A673 (cell line): ENCODE measurements at regions not wholly inside any gene's neighbourhood (a gene's known extent, or its start where the extent isn't known, plus 50 kb on each side); places are given as distances from the start of the nearest gene placed in this dataset.

Experiments
- BruUV-seq: library from RNA; stranded (reverse); fragments of 400-500 nt; replicated peaks from 2 replicates; lab custom pipeline; 2021; lab: Mats Ljungman, UMichigan
- CTCF ChIA-PET: fragments of 300-600 bp; sonication (Branson Sonifier 250); formaldehyde crosslinking; loops from one replicate; lab custom pipeline; 2022; ENCODE audit warnings: antibody characterized with exemption; lab: Charles Lee
- POLR2A ChIA-PET: fragments of 300-600 bp; sonication (Branson Sonifier 250); formaldehyde crosslinking; loops from one replicate; lab custom pipeline; 2022; ENCODE audit warnings: antibody characterized with exemption; ENCODE audit not compliant: low non-redundant PET; lab: Charles Lee
- DNase-seq: peaks from one replicate; pipeline ENCODE4 v3.0.0-alpha.2; 2015; ENCODE audit warnings: low spot score
- H3K27ac ChIP-seq: fragments of 200-600 bp; sonication (generic); 2 replicates; pipeline ENCODE4 v1.5.1; 2016; ENCODE audit warnings: mixed run types, low read depth, mild to moderate bottlenecking, mixed read lengths, antibody characterized with exemption, low read length; ENCODE audit not compliant: poor library complexity, severe bottlenecking
- H3K27me3 ChIP-seq: fragments of 200-600 bp; sonication (generic); replicated peaks from 2 replicates; pipeline ENCODE4 v1.6.1; 2017; ENCODE audit warnings: mixed run types, low read depth, mild to moderate bottlenecking, mixed read lengths, antibody characterized with exemption, low read length; ENCODE audit not compliant: insufficient read depth, poor library complexity
- H3K36me3 ChIP-seq: fragments of 200-600 bp; sonication (generic); 2 replicates; pipeline ENCODE4 v1.6.1; 2016; ENCODE audit warnings: mixed run types, mild to moderate bottlenecking, mixed read lengths, antibody characterized with exemption, low read length; ENCODE audit not compliant: insufficient read depth, poor library complexity, severe bottlenecking
- H3K4me1 ChIP-seq: fragments of 200-600 bp; sonication (generic); 2 replicates; pipeline ENCODE4 v1.6.1; 2017; ENCODE audit warnings: mixed run types, mild to moderate bottlenecking, mixed read lengths, antibody characterized with exemption, low read length; ENCODE audit not compliant: insufficient read depth, poor library complexity, severe bottlenecking
- H3K4me3 ChIP-seq: fragments of 200-600 bp; sonication (generic); 2 replicates; pipeline ENCODE4 v1.5.1; 2016; ENCODE audit warnings: low read depth, mixed run types, mild to moderate bottlenecking, mixed read lengths, low read length; ENCODE audit not compliant: poor library complexity, severe bottlenecking
- H3K9me3 ChIP-seq: fragments of 200-600 bp; sonication (generic); 2 replicates; pipeline ENCODE4 v1.6.1; 2016; ENCODE audit warnings: mixed run types, low read depth, mild to moderate bottlenecking, mixed read lengths, antibody characterized with exemption, low read length; ENCODE audit not compliant: poor library complexity, severe bottlenecking
- EZH2 ChIP-seq: fragments of 200-600 bp; sonication (generic); IDR thresholded peaks from 2 replicates; pipeline ENCODE4 v1.6.1; 2017; ENCODE audit warnings: borderline replicate concordance, low read depth, mild to moderate bottlenecking, mixed read lengths, antibody characterized with exemption, low read length; ENCODE audit not compliant: poor library complexity, severe bottlenecking
- intact Hi-C: fragments of 100-400 bp; cut with micrococcal nuclease; formaldehyde crosslinking; loops from one replicate; pipeline ENCODE4 v1.10.0; 2022; ENCODE audit not compliant: unreplicated experiment
- TF ChIP-seq, protein P1 (sequence below): fragments of 300-800, 200-600 bp; sonication (generic); conservative IDR thresholded peaks from 2 replicates; pipeline ENCODE4 v1.5.1; 2017; ENCODE audit warnings: low read depth, mild to moderate bottlenecking, antibody characterized with exemption, low read length, moderate library complexity, mixed read lengths

DNA sequence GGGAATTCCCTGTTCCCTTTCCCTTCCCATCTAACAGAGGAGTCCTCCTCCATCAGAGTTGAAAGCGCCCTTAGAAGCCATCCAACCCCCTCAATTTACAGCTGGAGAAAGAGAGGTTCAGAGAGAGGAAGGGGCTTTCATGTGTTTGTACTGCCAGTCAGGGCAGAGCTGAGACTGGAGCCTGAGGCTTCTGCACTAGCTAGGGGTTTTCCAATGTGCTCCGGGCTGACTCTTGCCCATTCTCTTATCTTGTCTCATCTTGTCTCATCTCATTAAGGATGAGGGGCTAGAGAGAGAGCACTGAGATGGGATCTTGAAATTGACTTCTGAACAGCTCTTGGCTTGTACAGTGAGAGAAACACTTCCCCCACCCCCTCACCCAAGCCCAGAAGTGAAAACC, 67.4 kb upstream of the SHB start:
- Histone ChIP-seq H3K27me3 (peaks cover 15% of the 10 kb centered on the region), H3K4me3 (no peak overlapping the region), H3K9me3 (no peaks in the 10 kb centered on the region), H3K27ac (no peak overlapping the region), H3K36me3 (no peaks in the 10 kb centered on the region), H3K4me1 (no peaks in the 10 kb centered on the region)
- ChIA-PET CTCF (no interaction called here), POLR2A (no interaction called here)
- BruUV-seq, result no TSS peak
- DNase-seq, result no peak
- TF ChIP-seq EZH2, result no peak
- intact Hi-C loops, result no loop called here

DNA sequence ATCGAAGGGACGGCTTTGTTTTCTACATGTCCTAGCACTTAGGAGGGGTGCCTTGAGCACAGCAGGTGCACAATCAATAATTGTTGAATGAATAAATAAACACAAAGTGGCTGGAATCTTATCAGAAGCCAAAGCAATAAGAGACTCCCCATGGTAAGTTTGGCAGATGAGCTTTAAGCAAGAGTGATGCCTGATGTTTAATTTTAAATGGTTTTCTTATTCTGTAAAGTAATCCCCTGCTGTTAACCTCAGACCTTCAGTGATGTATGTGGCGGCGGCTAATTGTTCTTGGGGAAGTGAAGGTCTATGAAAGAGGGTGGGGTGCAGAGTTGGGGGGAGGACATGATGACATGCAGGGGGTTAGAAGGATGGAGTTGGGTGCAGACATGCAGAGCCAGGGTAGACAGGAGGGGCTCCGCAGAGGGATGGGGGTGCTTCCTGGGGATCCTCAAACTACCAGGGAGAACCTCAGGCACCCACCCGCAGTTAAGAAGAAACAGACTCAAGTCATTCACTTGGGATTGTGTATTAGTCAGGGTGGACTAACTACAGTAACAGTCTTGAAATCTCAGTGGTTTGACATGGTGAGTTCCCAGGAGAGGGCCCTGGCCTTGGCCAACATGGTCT, 65.7 kb upstream of the SHB start:
- Histone ChIP-seq H3K4me1 (no peaks in the 10 kb centered on the region), H3K4me3 (no peak overlapping the region), H3K9me3 (no peaks in the 10 kb centered on the region), H3K27me3 (peaks cover 8% of the 10 kb centered on the region), H3K27ac (no peak overlapping the region), H3K36me3 (no peaks in the 10 kb centered on the region)
- intact Hi-C loops, result no loop called here
- CTCF ChIA-PET, result no interaction called here
- DNase-seq, result no peak
- POLR2A ChIA-PET, result no interaction called here
- TF ChIP-seq, protein P1, sequence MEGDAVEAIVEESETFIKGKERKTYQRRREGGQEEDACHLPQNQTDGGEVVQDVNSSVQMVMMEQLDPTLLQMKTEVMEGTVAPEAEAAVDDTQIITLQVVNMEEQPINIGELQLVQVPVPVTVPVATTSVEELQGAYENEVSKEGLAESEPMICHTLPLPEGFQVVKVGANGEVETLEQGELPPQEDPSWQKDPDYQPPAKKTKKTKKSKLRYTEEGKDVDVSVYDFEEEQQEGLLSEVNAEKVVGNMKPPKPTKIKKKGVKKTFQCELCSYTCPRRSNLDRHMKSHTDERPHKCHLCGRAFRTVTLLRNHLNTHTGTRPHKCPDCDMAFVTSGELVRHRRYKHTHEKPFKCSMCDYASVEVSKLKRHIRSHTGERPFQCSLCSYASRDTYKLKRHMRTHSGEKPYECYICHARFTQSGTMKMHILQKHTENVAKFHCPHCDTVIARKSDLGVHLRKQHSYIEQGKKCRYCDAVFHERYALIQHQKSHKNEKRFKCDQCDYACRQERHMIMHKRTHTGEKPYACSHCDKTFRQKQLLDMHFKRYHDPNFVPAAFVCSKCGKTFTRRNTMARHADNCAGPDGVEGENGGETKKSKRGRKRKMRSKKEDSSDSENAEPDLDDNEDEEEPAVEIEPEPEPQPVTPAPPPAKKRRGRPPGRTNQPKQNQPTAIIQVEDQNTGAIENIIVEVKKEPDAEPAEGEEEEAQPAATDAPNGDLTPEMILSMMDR, result no peak
- TF ChIP-seq EZH2, result no peak
- no TSS peak for BruUV-seq

DNA sequence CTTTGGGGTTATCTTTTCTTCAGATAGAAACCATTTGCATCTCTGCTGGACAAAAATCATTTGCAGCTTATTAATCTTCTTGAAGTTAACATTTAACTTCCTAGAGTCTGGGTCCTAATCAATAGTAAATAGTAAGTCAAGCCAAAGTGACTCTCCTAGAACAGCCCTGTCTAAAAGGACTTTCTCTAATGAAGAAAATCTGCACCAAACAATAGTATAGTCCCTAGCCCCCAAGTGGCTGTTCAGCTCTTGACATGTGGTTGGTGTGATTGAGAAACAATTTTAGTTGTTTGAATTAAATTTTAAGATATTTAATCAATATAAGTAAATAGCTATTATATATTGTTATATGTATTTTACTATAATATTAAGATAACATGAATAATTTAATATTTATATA, 64.6 kb upstream of the SHB start:
- POLR2A ChIA-PET, result interaction anchor here (0.7 kb wide), 1 partner anchor 237 kb away, joined by 3 read pairs; no protein-coding TSS in a partner anchor
- H3K36me3 ChIP-seq, result no peaks in the 10 kb centered on the region
- BruUV-seq, result no TSS peak
- H3K4me1 ChIP-seq, result no peaks in the 10 kb centered on the region
- TF ChIP-seq, protein P1, result no peak
- no peak for TF ChIP-seq EZH2
- no peak overlapping the region for H3K27ac ChIP-seq
- DNase-seq, result no peak
- H3K4me3 ChIP-seq, result no peak overlapping the region
- intact Hi-C loops, result no loop called here
- H3K9me3 ChIP-seq, result no peaks in the 10 kb centered on the region
- peaks cover 7% of the 10 kb centered on the region for H3K27me3 ChIP-seq
- CTCF ChIA-PET, result no interaction called here

DNA sequence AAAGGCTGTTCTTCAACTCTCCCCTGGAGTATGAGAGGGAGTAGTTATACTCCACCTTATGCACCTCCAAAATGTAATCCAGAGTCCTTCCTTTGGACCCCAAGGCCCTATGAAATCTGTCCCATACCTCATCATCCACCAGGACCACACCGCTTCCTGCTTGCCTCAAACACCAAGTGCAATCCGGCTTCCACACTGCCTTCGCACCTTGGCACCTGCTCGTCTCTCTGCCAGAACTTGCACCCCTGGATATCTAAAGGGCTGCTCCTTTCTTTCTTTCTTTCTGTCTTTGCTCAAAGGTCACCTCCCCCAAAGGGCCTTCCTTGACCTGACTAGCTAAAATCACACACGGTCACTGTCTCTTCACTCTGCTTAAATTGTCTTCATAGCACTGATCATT, 63.9 kb upstream of the SHB start:
- no peaks in the 10 kb centered on the region for H3K36me3 ChIP-seq

More for the DNA sequence above, 63.9 kb upstream of the SHB start:
- Histone ChIP-seq H3K9me3 (no peaks in the 10 kb centered on the region), H3K27me3 (peaks cover 1% of the 10 kb centered on the region), H3K27ac (no peak overlapping the region), H3K4me3 (no peak overlapping the region), H3K4me1 (no peaks in the 10 kb centered on the region)
- no TSS peak for BruUV-seq
- DNase-seq, result no peak
- POLR2A ChIA-PET, result no interaction called here
- no peak for TF ChIP-seq EZH2
- TF ChIP-seq, protein P1, result no peak
- CTCF ChIA-PET, result no interaction called here
- intact Hi-C loops, result no loop called here
